Breast epithelium (tissue), 4 donors: ENCODE measurements at regions not wholly inside any gene's neighbourhood (a gene's known extent, or its start where the extent isn't known, plus 50 kb on each side); places are given as distances from the start of the nearest gene placed in this dataset.

Experiments
- DNase-seq, 2 donors: peaks; one replicate each; pipeline ENCODE4 v3.0.0-alpha.2; 2019; ENCODE audit warnings: low spot score in 2 of 2
- H3K27ac ChIP-seq, 2 donors: fragments of 200-600 bp; sonication (generic) in 1 of 2; one replicate each; pipeline ENCODE4 v1.5.1; 2016 to 2019; ENCODE audit warnings: mild to moderate bottlenecking in 1 of 2
- H3K27me3 ChIP-seq, 2 donors: fragments of 200-600 bp; sonication (generic) in 1 of 2; one replicate each; pipeline versions ENCODE4 v1.5.1 to v1.6.0; 2017 to 2019; ENCODE audit warnings: control low read depth in 1 of 2, mild to moderate bottlenecking in 1 of 2
- H3K36me3 ChIP-seq: fragments of 200-600 bp; one replicate; pipeline ENCODE4 v1.5.1; 2019
- H3K4me1 ChIP-seq, 2 donors: fragments of 200-600 bp; sonication (generic); one replicate each; pipeline ENCODE4 v1.5.1; 2016 to 2019; ENCODE audit warnings: control low read depth in 1 of 2
- H3K4me3 ChIP-seq, 3 donors: fragments of 200-600 bp; sonication (generic); 1 replicate in 2 of 3; 2 replicates in 1 of 3; pipeline ENCODE4 v1.5.1; 2016 to 2019; ENCODE audit warnings: mild to moderate bottlenecking in 3 of 3, moderate library complexity in 2 of 3
- H3K9me3 ChIP-seq, 2 donors: fragments of 200-600 bp; sonication (generic) in 1 of 2; one replicate each; pipeline ENCODE4 v1.5.1; 2016 to 2019; ENCODE audit warnings: control low read depth in 1 of 2
- POLR2A ChIP-seq: fragments of 450-650 bp; IDR thresholded peaks from one replicate; pipeline ENCODE4 v1.6.1; 2016; ENCODE audit warnings: antibody characterized with exemption, mild to moderate bottlenecking, moderate library complexity
- POLR2AphosphoS5 ChIP-seq, 3 donors: sonication (generic); formaldehyde crosslinking; IDR thresholded peaks; one replicate each; pipeline ENCODE4 v1.6.1; 2017; ENCODE audit warnings: antibody characterized with exemption in 3 of 3
- intact Hi-C: fragments of 100-400 bp; cut with DNase I; formaldehyde crosslinking; loops from one replicate; pipeline ENCODE4 v1.15.1; 2023; ENCODE audit warnings: low total_unique reads
- TF ChIP-seq, protein P1 (sequence below), 3 donors: fragments of 450-650 bp; IDR thresholded peaks; one replicate each; pipeline ENCODE4 v1.5.1; 2016 to 2017; ENCODE audit warnings: antibody characterized with exemption in 3 of 3, mild to moderate bottlenecking in 3 of 3, moderate library complexity in 3 of 3

DNA sequence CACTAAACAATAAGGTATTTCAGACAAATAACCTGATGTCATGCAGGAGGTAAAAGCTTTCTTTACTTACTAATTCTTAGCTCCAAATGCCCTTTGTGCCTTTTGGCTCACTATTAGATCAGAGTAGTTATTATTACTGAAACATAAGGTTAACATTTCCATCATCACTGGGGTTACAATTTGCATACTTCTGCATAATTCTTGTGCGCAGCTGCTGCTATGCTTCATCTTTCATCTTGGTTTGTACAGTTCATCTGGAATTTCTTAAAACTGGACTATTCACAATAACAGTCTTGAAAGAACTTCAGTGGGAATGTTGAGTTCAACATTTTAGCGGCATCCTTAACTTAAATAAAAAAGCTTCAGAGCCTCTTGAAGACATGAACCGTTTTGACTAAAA, 383.2 kb upstream of the ADAMTS9 start:
- intact Hi-C loops, result loop anchor here (5.0 kb wide), 1 partner anchor 866 kb away; no protein-coding TSS in a partner anchor
- DNase-seq, result no peak
- Histone ChIP-seq H3K27me3 (no peaks in the 10 kb centered on the region), H3K36me3 (no peaks in the 10 kb centered on the region), H3K4me1 (no peaks in the 10 kb centered on the region), H3K4me3 (no peak overlapping the region), H3K27ac (no peak overlapping the region), H3K9me3 (no peaks in the 10 kb centered on the region)
- TF ChIP-seq, protein P1, sequence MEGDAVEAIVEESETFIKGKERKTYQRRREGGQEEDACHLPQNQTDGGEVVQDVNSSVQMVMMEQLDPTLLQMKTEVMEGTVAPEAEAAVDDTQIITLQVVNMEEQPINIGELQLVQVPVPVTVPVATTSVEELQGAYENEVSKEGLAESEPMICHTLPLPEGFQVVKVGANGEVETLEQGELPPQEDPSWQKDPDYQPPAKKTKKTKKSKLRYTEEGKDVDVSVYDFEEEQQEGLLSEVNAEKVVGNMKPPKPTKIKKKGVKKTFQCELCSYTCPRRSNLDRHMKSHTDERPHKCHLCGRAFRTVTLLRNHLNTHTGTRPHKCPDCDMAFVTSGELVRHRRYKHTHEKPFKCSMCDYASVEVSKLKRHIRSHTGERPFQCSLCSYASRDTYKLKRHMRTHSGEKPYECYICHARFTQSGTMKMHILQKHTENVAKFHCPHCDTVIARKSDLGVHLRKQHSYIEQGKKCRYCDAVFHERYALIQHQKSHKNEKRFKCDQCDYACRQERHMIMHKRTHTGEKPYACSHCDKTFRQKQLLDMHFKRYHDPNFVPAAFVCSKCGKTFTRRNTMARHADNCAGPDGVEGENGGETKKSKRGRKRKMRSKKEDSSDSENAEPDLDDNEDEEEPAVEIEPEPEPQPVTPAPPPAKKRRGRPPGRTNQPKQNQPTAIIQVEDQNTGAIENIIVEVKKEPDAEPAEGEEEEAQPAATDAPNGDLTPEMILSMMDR (IDR thresholded peaks at IDR 0.05), result no peak
- TF ChIP-seq POLR2A (no peak), POLR2AphosphoS5 (IDR thresholded peaks at IDR 0.05) (no peak)

DNA sequence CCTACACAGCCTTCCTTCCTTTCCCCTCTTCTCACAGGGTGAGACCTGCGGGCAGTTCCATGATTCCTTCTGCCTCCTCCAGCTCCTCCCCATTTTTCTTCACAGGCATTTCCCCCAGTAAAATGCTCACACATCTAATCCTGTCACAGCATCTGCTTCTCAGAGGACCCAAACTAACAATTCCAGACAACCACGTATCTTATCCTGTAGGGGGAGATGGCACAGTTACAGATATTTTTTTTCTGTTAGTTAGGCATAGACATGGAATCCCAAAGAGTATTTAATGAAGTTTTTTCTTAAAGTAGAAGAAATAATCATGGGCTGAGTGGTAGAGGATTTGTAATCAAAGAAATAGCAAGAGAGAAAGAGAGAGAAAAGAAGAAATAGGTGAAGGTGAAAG, 373.1 kb upstream of the ADAMTS9 start:
- Histone ChIP-seq H3K27me3 (no peaks in the 10 kb centered on the region), H3K4me1 (no peaks in the 10 kb centered on the region), H3K36me3 (no peaks in the 10 kb centered on the region), H3K4me3 (no peak overlapping the region), H3K9me3 (peaks cover 0 to 4% of the 10 kb centered on the region in 2 donors), H3K27ac (no peak overlapping the region)
- no peak for DNase-seq
- intact Hi-C loops, result no loop called here
- TF ChIP-seq POLR2A, result no peak
- TF ChIP-seq POLR2AphosphoS5 (IDR thresholded peaks at IDR 0.05), result no peak
- TF ChIP-seq, protein P1 (IDR thresholded peaks at IDR 0.05), result no peak

DNA sequence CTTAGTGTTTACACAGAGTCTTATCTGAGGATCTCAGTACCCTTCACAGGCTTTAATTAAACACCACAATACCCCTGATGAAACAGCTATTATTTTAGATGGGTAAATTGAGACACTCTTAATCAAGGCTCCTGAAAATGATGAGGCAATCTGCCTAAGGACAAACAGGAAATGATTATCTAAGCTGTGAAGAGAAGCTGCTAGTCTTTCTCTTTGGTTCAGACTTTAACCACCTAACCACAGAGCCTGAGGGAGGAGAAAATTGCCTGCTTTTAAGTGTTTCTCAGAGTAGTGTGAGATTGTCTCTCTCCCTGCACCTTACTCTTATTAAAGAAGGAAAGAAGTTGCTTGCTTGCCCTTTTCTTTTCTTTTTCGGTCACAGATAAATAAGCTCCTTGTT, 364.3 kb upstream of the ADAMTS9 start:
- Histone ChIP-seq H3K27ac (no peak overlapping the region), H3K27me3 (no peaks in the 10 kb centered on the region), H3K9me3 (peaks cover 0 to 4% of the 10 kb centered on the region in 2 donors), H3K4me3 (no peak overlapping the region), H3K36me3 (no peaks in the 10 kb centered on the region), H3K4me1 (no peaks in the 10 kb centered on the region)
- intact Hi-C loops, result no loop called here
- TF ChIP-seq, protein P1 (IDR thresholded peaks at IDR 0.05), result no peak
- TF ChIP-seq POLR2A, result no peak
- no peak for TF ChIP-seq POLR2AphosphoS5 (IDR thresholded peaks at IDR 0.05)
- no peak for DNase-seq

DNA sequence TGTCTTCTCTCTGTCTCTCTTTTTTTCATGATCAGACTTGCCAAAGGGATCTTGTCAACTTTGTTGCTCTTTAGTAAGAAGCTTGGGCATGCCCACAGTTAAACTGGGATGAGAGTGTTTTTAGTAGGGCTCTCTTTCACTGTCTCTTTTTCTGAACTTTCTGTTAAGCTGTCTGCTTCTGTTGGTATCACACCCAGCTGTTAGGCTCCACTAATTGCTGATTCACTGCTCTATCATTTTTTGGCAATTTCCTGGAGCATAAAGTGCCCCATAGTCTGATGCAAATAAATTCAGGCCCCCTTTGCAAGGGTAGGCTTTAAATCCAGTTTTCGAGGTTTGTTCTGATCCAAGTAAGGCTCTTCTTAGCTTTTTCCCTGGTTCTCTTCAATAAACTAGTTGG, 360.4 kb upstream of the ADAMTS9 start:
- no peak for DNase-seq
- H3K27me3 ChIP-seq, result no peaks in the 10 kb centered on the region

DNA sequence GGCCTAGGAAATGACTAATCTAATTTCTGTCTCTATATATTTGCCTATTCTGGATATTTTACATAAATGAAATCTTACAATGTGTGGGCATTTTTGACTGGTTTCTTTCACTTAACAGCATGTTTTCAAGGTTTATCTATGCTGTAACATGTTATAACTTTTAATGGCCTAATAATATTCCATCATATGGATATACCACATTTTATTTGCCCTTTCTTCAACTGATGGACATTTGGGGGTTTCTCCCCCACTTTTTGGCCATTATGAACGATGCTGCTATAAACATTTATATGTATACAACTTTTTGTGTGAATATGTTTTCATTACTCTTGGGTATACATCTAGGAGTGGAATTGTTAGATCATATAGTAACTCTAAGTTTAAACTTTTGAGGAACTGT, 357.3 kb upstream of the ADAMTS9 start:
- no peak overlapping the region for H3K4me3 ChIP-seq
- TF ChIP-seq, protein P1 (IDR thresholded peaks at IDR 0.05), result no peak
- TF ChIP-seq POLR2A (no peak), POLR2AphosphoS5 (IDR thresholded peaks at IDR 0.05) (no peak)

More for the DNA sequence above, 360.4 kb upstream of the ADAMTS9 start:
- Histone ChIP-seq H3K4me1 (no peaks in the 10 kb centered on the region), H3K27ac (no peak overlapping the region), H3K4me3 (no peak overlapping the region), H3K36me3 (no peaks in the 10 kb centered on the region), H3K9me3 (peaks cover 0 to 12% of the 10 kb centered on the region in 2 donors)
- TF ChIP-seq, protein P1 (IDR thresholded peaks at IDR 0.05), result no peak
- TF ChIP-seq POLR2AphosphoS5 (IDR thresholded peaks at IDR 0.05) (no peak), POLR2A (no peak)
- intact Hi-C loops, result no loop called here

More for the DNA sequence above, 357.3 kb upstream of the ADAMTS9 start:
- Histone ChIP-seq H3K9me3 (peaks cover 0 to 12% of the 10 kb centered on the region in 2 donors), H3K4me1 (no peaks in the 10 kb centered on the region), H3K36me3 (no peaks in the 10 kb centered on the region), H3K27me3 (no peaks in the 10 kb centered on the region), H3K27ac (no peak overlapping the region)
- intact Hi-C loops, result no loop called here
- DNase-seq, result no peak
